ENCODE measurements at regions not wholly inside any gene's neighbourhood (a gene's known extent, or its start where the extent isn't known, plus 50 kb on each side); places are given as distances from the start of the nearest gene placed in this dataset.

DNA sequence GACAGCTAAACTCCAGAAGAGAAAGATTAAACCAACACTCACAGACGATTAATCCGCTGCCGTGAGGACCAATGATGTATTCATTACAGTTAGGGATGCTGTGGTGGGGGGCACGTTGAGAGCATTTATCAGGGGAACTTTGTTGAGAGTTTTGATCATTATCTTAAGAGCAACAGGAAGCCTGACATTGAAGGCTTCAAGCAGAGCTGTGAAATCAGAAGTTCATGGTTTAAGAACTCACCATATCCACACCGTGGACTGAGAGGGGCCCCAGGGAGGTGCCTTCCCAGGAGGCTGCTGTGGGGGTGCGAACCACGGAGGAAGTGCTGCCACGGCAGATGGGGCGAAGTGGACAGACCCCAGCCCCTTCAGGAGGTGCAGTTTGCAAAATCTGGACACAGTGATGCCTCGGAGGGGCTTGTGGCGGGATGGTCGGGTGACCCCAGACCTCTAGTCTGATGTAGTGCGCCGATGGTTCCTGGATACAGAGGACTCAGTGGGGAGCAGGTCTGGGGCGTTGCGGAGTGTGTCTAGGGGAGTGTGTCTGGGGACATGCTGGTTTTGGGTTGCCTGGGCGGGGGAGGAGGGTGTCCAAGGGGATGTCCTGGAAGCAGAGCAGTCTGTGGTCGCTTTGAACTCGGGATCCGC is 73.0 kb downstream of the DIO3 start:
- Histone ChIP-seq H3K36me3 (ENCODE audit: control insufficient read depth in 2 of 2, extremely low read depth in 1 of 2, insufficient read depth in 2 of 2, low read length in 2 of 2) (no peaks in the 10 kb centered on the region), H3K4me3 (replicated peaks in 1 of 3; ENCODE audit: insufficient read depth in 1 of 3, low read depth in 1 of 3, low read length in 3 of 3) (no peak overlapping the region), H3K27ac (ENCODE audit: insufficient read depth, low read depth, low read length) (no peak overlapping the region), H3K9me3 (replicated peaks; ENCODE audit: control insufficient read depth, insufficient read depth, low read length) (no peaks in the 10 kb centered on the region), H3K79me2 (ENCODE audit: control insufficient read depth, insufficient read depth, low read length) (no peaks in the 10 kb centered on the region), H4K20me1 (replicated peaks; ENCODE audit: control insufficient read depth, extremely low read depth, insufficient read depth, low read length) (no peaks in the 10 kb centered on the region), H2AFZ (ENCODE audit: low read depth, low read length) (no peak overlapping the region), H3K4me1 (ENCODE audit: control insufficient read depth, extremely low read depth, insufficient read depth, low read length) (no peaks in the 10 kb centered on the region), H3K9me1 (replicated peaks; ENCODE audit: control insufficient read depth, extremely low read depth, insufficient read depth, low read length) (no peaks in the 10 kb centered on the region), H3K27me3 (ENCODE audit: control insufficient read depth in 2 of 2, insufficient read depth in 2 of 2, low read length in 2 of 2) (peaks cover 0 to 7% of the 10 kb centered on the region in 2 experiments), H3K4me2 (ENCODE audit: insufficient read depth, low read length) (no peak overlapping the region), H3K9ac (replicated peaks; ENCODE audit: extremely low read depth, insufficient read depth, low read length) (no peak overlapping the region)
- FAIRE-seq = no peak
- no peak for DNase-seq (ENCODE audit: low read depth, low spot score)
- ChIA-PET CTCF (interaction anchor here (0.7 kb wide), 1 partner anchor 1250 kb away, joined by 3 read pairs; no protein-coding TSS in a partner anchor), POLR2A (no interaction called here)
- BruUV-seq (replicated peaks) = no TSS peak
- TF ChIP-seq POLR2AphosphoS5 (IDR thresholded peaks at IDR 0.05; ENCODE audit: insufficient read depth, low read depth, low read length) (no peak), FOS (IDR thresholded peaks at IDR 0.05; ENCODE audit: borderline replicate concordance, insufficient read depth, low read length) (no peak)
- TF ChIP-seq, protein P1, sequence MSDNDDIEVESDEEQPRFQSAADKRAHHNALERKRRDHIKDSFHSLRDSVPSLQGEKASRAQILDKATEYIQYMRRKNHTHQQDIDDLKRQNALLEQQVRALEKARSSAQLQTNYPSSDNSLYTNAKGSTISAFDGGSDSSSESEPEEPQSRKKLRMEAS (IDR thresholded peaks at IDR 0.05; ENCODE audit: insufficient read depth, insufficient read length) = no peak
- dilution Hi-C loops (cut with MboI; ENCODE audit: extremely low pct_ligation_motif_present, low sequenced_read_pairs) (no loop called here), intact Hi-C loops (cut with micrococcal nuclease) (no loop called here)

DNA sequence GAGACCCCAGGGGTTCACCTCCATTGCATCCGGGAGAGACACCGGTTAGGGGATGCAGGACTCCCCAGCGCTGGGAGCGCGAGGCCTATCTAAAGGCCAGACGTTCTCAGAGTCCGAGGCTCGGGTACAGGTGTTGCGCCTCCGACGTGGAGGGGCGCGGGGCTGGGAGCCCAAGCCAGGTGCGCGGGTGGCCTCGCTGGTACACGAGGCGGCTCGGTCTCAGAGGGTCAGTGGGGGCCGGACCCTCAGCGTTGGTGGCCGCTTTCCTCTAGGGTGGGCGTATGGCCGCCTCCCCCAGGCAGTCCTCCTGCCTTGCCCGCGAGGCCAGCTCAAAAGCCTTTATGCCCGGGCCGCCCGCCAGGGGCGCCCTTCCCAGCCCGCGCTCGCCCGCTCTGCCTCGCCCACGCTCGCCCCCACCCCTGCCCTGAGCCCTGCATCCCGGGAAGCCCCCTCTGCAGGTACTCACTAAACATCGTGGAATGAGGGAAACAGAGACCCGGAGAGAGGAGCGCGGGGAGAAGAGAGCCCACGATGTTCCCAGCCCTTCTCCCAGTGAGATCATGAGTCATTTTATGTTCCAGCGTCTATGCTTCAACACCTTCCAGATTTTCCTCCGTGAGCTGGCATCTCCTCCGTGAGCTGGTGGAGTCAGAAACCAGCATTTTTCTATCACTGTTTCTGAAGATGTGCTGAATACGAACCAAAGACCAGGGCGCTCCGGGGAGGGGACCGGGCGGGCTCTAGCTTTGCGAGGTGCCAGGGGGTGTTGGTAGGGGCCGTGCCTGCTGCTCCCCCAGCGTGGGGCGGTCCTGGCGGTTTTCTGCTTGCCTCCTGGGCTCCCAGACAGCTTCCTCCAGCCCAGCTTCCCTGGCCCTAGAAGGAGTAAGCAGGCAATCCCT is 73.8 kb downstream of the DIO3 start:
- no peak overlapping the region for H3K9ac ChIP-seq (replicated peaks; ENCODE audit: extremely low read depth, insufficient read depth, low read length)
- no peak overlapping the region for H3K4me2 ChIP-seq (ENCODE audit: insufficient read depth, low read length)
- dilution Hi-C loops (cut with MboI; ENCODE audit: extremely low pct_ligation_motif_present, low sequenced_read_pairs) = no loop called here
- no peaks in the 10 kb centered on the region for H3K9me3 ChIP-seq (replicated peaks; ENCODE audit: control insufficient read depth, insufficient read depth, low read length)
- DNase-seq (ENCODE audit: low read depth, low spot score) (no peak), FAIRE-seq (no peak)
- H3K27ac ChIP-seq (ENCODE audit: insufficient read depth, low read depth, low read length) = no peak overlapping the region
- H3K27me3 ChIP-seq (ENCODE audit: control insufficient read depth in 2 of 2, insufficient read depth in 2 of 2, low read length in 2 of 2) = peaks cover 2 to 11% of the 10 kb centered on the region in 2 experiments
- TF ChIP-seq JUN (IDR thresholded peaks at IDR 0.05; ENCODE audit: borderline replicate concordance, insufficient read depth, insufficient read length, low read depth) = no peak
- TF ChIP-seq MYC (IDR thresholded peaks at IDR 0.05; ENCODE audit: low read depth, low read length) = no peak
- TF ChIP-seq, protein P1 (IDR thresholded peaks at IDR 0.05; ENCODE audit: insufficient read depth, insufficient read length) = no peak
- no peak for TF ChIP-seq GATA2 (IDR thresholded peaks at IDR 0.05; ENCODE audit: insufficient read depth, insufficient read length, low read depth, low read length)
- no peak for TF ChIP-seq POLR2A (IDR thresholded peaks at IDR 0.05; ENCODE audit: low read depth, low read length)
- TF ChIP-seq FOS (IDR thresholded peaks at IDR 0.05; ENCODE audit: borderline replicate concordance, insufficient read depth, low read length) = no peak
- TF ChIP-seq CTCF (IDR thresholded peaks at IDR 0.05; ENCODE audit: extremely low read depth in 1 of 2, insufficient read depth in 1 of 2, low read depth in 1 of 2, low read length in 2 of 2) = no peak
- TF ChIP-seq POLR2AphosphoS5 (IDR thresholded peaks at IDR 0.05; ENCODE audit: insufficient read depth, low read depth, low read length) = no peak
- TF ChIP-seq EZH2 (IDR thresholded peaks at IDR 0.05; ENCODE audit: borderline replicate concordance, low read depth, low read length, severe bottlenecking) = no peak
- H3K4me1 ChIP-seq (ENCODE audit: control insufficient read depth, extremely low read depth, insufficient read depth, low read length) = no peaks in the 10 kb centered on the region
- no peak overlapping the region for H3K4me3 ChIP-seq (replicated peaks in 1 of 3; ENCODE audit: insufficient read depth in 1 of 3, low read depth in 1 of 3, low read length in 3 of 3)
- no peaks in the 10 kb centered on the region for H3K9me1 ChIP-seq (replicated peaks; ENCODE audit: control insufficient read depth, extremely low read depth, insufficient read depth, low read length)
- no peaks in the 10 kb centered on the region for H4K20me1 ChIP-seq (replicated peaks; ENCODE audit: control insufficient read depth, extremely low read depth, insufficient read depth, low read length)
- no peaks in the 10 kb centered on the region for H3K79me2 ChIP-seq (ENCODE audit: control insufficient read depth, insufficient read depth, low read length)
- H2AFZ ChIP-seq (ENCODE audit: low read depth, low read length) = no peak overlapping the region
- BruUV-seq (replicated peaks) = no TSS peak
- POLR2A ChIA-PET = no interaction called here
- intact Hi-C loops (cut with micrococcal nuclease) = no loop called here
- H3K36me3 ChIP-seq (ENCODE audit: control insufficient read depth in 2 of 2, extremely low read depth in 1 of 2, insufficient read depth in 2 of 2, low read length in 2 of 2) = no peaks in the 10 kb centered on the region
- CTCF ChIA-PET = no interaction called here

Data from endothelial cell of umbilical vein (primary cell).